Kidney epithelial cell (primary cell): ENCODE measurements at regions not wholly inside any gene's neighbourhood (a gene's known extent, or its start where the extent isn't known, plus 50 kb on each side); places are given as distances from the start of the nearest gene placed in this dataset.

Experiments used
- DNase-seq: peaks from one replicate; pipeline ENCODE4 v3.0.0-alpha.2; 2010; ENCODE audit warnings: low read depth
- H3K27me3 ChIP-seq: 2 replicates; pipeline ENCODE4 v1.6.0; 2011; ENCODE audit warnings: low read length; ENCODE audit not compliant: control insufficient read depth, insufficient read depth
- H3K36me3 ChIP-seq: 2 replicates; pipeline ENCODE4 v1.5.1; 2011; ENCODE audit warnings: low read length; ENCODE audit not compliant: control insufficient read depth, insufficient read depth
- H3K4me3 ChIP-seq: 2 replicates; pipeline ENCODE4 v1.5.1; 2011; ENCODE audit warnings: low read depth, mild to moderate bottlenecking, control low read depth, low read length
- TF ChIP-seq, protein P1 (sequence below): IDR thresholded peaks from 2 replicates; pipeline ENCODE4 v1.5.1; 2011; ENCODE audit warnings: mild to moderate bottlenecking, moderate library complexity, low read length, control low read depth, inconsistent platforms; ENCODE audit not compliant: insufficient read depth, poor library complexity, severe bottlenecking

DNA sequence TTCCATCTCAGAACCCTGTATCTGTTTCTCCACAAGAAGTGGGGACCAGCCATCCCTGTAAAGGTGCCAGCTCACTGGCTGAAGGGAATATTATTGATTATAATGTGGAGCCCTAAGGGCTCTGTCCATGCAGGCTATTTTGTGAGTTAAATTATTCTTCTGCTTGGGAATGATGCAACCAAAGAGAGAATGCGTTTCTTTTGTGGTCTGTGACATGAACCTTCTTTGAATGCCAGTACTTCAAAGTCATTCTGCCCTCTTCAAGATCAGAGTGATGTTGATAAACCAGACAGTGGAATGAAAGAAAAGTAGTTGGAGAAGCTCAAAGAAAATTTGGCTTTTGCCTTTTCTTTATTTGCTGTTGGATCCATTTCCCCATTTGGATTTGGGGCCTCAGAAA is 995.2 kb downstream of the KCNMA1 start:
- Histone ChIP-seq H3K4me3 (no peak overlapping the region), H3K27me3 (no peaks in the 10 kb centered on the region), H3K36me3 (no peaks in the 10 kb centered on the region)
- no peak for DNase-seq
- TF ChIP-seq, protein P1, sequence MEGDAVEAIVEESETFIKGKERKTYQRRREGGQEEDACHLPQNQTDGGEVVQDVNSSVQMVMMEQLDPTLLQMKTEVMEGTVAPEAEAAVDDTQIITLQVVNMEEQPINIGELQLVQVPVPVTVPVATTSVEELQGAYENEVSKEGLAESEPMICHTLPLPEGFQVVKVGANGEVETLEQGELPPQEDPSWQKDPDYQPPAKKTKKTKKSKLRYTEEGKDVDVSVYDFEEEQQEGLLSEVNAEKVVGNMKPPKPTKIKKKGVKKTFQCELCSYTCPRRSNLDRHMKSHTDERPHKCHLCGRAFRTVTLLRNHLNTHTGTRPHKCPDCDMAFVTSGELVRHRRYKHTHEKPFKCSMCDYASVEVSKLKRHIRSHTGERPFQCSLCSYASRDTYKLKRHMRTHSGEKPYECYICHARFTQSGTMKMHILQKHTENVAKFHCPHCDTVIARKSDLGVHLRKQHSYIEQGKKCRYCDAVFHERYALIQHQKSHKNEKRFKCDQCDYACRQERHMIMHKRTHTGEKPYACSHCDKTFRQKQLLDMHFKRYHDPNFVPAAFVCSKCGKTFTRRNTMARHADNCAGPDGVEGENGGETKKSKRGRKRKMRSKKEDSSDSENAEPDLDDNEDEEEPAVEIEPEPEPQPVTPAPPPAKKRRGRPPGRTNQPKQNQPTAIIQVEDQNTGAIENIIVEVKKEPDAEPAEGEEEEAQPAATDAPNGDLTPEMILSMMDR: no peak

DNA sequence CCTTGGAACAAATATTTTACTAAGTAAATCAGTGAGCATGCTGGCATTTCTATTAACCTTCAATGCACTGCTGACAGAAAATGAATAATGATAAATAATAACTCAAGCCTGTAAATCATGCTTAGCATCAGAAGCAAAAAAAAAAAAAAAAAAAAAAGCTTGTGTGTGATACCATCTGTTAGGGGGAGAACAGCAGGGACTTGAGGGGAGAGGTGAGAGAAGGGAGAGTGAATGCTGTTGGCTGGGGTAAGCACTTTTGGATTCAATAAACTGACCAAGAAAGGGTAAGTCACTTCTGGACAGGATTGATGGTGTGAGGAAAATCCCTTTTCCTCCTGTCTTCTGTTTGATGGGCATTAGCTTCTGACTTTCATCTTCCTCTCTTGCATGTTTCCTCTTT is 996.4 kb downstream of the KCNMA1 start:
- DNase-seq: no peak
- no peak overlapping the region for H3K4me3 ChIP-seq
- TF ChIP-seq, protein P1: no peak

DNA sequence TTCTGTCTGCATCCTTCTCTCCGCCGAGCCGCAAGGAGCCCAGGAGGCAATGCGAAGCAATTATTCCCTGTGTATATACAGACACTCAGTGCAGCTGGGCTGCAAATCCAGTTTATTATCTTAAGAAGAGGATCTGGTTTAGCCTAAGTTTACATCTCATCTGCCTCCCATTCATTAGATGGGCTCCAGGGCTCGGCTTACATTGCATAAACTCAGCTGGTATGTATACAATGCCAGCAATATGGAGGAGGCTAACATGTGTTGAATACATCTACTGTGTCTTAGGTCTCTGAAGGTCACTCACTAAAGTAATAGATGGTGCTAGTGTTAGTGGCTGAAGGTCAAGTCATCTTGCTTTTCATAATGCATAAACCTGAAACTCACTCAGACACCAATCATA is 996.8 kb downstream of the KCNMA1 start:
- TF ChIP-seq, protein P1: no peak
- no peaks in the 10 kb centered on the region for H3K36me3 ChIP-seq
- DNase-seq: no peak

More for the DNA sequence above, 996.4 kb downstream of the KCNMA1 start:
- H3K36me3 ChIP-seq: no peaks in the 10 kb centered on the region
- no peaks in the 10 kb centered on the region for H3K27me3 ChIP-seq

DNA sequence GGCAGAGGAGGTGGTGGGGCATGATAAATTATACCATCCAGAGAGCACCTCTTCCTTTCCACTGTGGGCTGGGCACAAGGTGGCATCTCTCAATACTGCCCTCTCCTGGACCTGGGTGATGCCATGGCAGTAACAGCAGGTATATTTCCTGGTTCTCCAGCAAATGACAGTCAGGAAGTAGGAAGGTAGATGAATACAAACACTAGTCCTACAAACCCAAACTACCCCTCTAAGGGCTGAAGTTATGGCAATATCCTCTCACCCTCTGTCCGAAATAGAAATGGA is 1004.9 kb downstream of the KCNMA1 start:
- TF ChIP-seq, protein P1: peak; percentile 67
- H3K36me3 ChIP-seq: no peaks in the 10 kb centered on the region
- no peak for DNase-seq

More for the DNA sequence above, 996.8 kb downstream of the KCNMA1 start:
- Histone ChIP-seq H3K4me3 (no peak overlapping the region), H3K27me3 (no peaks in the 10 kb centered on the region)

DNA sequence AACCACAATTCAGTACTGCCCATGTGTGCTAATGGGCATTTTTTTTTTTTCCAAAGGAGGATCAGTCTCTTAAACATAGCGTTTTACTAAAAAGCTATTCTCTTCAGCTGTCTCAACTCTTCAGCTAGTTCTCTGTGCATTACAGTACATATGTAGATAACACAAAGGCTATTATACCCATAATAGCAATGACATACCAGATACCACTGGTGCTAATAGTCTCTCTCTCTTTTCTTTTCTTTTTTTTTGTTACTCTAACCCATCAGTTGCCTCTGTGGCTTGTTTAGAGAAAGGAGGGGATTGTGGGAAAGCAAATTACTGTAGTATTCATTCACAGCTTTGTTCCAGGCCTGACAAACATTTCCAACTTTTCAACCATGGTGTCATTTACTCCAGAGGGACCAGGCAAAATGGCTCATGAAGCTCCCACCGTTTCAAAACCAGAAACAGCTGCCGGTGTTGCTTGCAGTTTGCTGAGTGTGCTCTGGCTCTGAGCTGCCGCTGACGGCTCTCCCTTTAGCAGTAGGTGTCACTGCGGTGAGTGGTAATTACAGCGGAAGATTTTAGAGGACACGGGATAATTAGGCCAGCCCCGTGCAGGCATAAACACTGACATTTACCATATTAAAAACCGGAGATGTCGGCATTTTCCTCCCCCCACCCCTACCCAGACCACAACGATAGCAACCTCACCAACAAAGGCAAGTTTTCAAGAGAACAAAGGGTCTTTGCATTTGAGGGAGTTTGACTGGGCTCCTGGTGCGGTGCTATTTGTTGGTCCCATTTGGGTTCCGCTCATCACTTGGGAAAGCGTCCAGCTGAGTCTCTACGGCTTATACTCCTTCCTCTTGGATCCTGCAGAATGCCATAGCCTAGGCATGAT is 1005.5 kb downstream of the KCNMA1 start:
- no peaks in the 10 kb centered on the region for H3K27me3 ChIP-seq
- TF ChIP-seq, protein P1: no peak
- DNase-seq: no peak
- no peaks in the 10 kb centered on the region for H3K36me3 ChIP-seq
- no peak overlapping the region for H3K4me3 ChIP-seq

More for the DNA sequence above, 1004.9 kb downstream of the KCNMA1 start:
- H3K27me3 ChIP-seq: no peaks in the 10 kb centered on the region
- H3K4me3 ChIP-seq: no peak overlapping the region
